GM21576 (cell line): ENCODE measurements at regions not wholly inside any gene's neighbourhood (a gene's known extent, or its start where the extent isn't known, plus 50 kb on each side); places are given as distances from the start of the nearest gene placed in this dataset.
"Not testable (repeated sequence)": the region's sequence is repeated elsewhere in the genome, so short reads cannot be mapped to it uniquely, and the experiment has no call there.

Source experiments
- ATAC-seq: cut with Tn5 transposase; IDR thresholded peaks from one replicate; pipeline ENCODE4 v1.9.1; 2021; ENCODE audit warnings: mild to moderate bottlenecking, moderate library complexity; ENCODE audit not compliant: unreplicated experiment

- ATAC-seq, result not testable (repeated sequence)
Observed at GRCh38 chr4:131810565-131810964, 1338.5 kb upstream of the PCDH10 start.
